Testis (tissue), 2 donors: ENCODE measurements at regions not wholly inside any gene's neighbourhood (a gene's known extent, or its start where the extent isn't known, plus 50 kb on each side); places are given as distances from the start of the nearest gene placed in this dataset.
"Not testable (repeated sequence)": the region's sequence is repeated elsewhere in the genome, so short reads cannot be mapped to it uniquely, and the experiment has no call there.

ENCODE experiments used
- CTCF ChIP-seq, 3 experiments: fragments of 450-650 bp in 2 of 3; fragments of 200-600 bp in 1 of 3; sonication (generic) in 1 of 3; IDR thresholded peaks; one replicate each; pipeline ENCODE4 v1.5.1; 2016 to 2019; ENCODE audit warnings: antibody characterized with exemption in 3 of 3, mild to moderate bottlenecking in 2 of 3, moderate library complexity in 1 of 3
- POLR2A ChIP-seq: fragments of 450-650 bp; IDR thresholded peaks from one replicate; pipeline ENCODE4 v1.6.1; 2017; ENCODE audit warnings: antibody characterized with exemption, mild to moderate bottlenecking, moderate library complexity

GRCh38 chr14:104420523-104420922, 159.0 kb upstream of the C14orf180 start:
- TF ChIP-seq CTCF (IDR thresholded peaks at IDR 0.05); POLR2A: not testable (repeated sequence)
